Medulla oblongata (tissue), 1 donor: ENCODE measurements at regions not wholly inside any gene's neighbourhood (a gene's known extent, or its start where the extent isn't known, plus 50 kb on each side); places are given as distances from the start of the nearest gene placed in this dataset.

Experiments used
- DNase-seq: peaks from one replicate; pipeline ENCODE4 v3.0.0-alpha.2; 2015; ENCODE audit errors: extremely low spot score

- DNase-seq: no peak
These were observed 63.5 kb upstream of the WDR1 start for GRCh38 chr4:10179957-10180602.

DNA sequence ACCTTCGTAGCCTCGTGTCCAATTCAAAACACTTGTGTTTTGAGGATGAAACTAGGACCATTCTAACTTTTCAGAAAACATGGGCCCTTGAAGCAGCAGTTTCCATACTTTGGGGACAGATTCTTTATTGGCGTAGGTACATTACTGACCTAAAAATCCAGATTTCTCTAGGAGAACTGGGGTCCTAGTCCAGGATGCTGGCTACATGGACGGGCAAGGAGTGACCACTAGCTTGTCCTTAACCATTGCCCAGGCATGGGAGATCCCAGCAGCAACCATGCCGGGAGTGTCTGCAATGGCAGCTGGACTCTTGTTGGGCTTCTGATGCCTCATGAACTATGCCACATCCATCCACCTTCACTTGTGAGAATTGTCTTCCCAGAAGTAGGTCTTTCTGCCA is 62.2 kb upstream of the WDR1 start:
- no peak for DNase-seq

- DNase-seq: no peak
These were observed 59.0 kb upstream of the WDR1 start for GRCh38 chr4:10175626-10176025.

DNA sequence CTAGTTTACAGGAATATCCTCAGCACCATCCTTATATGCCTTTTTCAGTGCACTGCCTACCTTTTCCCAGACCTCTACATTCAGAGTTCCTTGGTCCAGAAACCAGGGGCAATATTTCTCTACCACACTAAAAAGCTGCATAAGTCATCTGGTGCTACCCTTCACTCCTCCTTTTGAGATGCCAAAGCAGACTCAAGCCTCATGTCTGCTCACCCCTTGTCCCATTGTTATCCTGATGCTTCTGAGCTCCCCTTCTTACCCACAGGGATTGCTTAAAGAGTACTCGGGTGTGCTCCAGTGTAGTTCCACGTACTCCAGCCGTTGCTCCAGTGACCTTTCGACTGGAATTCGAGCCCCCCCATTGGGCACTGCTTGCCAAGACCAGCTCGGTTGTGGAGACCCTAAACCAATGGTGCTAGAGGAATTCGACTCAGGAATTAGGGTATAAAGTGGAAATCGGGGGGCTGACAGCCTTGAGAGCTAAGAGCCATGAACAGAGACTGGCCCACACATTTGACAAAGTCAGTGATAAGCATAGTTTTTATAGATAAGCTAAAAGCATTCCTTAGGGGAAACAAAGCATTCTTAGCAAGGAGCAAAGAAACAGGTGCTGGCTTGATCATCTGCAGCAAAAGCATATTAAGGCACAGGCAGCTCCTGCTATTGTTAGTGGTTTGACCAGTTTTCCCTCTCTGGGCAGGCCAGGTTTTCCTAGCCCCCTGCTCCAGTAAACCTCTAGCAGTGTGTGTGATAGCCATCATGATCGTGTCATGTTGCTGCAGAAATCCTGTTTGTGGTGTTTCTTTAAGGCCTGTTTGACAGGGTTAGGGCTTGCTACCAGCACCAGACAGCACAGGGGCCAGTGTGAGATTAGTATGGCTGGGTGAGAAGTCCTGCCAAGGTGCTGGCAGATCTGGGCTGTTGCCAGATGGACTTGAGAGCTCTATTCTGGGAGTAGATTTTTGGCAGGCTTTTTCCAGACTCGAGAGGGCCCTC is 57.5 kb upstream of the WDR1 start:
- DNase-seq: no peak

DNA sequence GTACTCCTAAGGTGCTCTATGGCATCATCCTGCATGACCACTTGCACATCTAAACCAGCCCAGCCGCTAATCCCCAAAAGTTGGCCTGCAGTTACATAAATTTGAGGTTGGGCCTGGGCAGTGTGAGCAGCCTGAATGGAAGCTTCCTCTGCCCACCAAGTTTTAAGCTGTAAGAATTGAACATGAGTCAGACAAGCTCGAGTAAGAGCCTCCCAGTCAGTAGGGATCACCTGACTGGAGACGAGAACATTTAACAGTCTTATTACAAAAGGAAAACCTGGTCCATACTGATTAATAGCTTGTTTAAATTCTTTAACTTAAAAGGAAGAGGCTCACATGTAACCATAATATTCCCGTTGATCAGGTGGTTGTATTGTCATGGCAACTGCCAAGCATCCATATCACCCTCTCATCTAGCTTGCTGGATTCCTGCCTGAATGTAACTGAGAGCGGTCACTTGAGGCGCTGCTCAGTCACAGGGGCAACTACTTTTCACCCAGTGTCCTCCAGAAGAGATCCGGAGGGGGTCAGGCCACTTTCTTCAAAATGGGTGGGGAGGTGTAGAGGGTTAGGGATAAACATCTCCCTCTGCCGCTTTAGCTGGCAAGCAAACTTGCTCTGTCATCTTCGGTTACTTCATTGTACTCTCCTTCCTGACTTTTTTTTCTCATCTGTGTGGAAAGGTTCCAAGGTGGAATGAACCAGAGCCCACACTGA is 56.6 kb upstream of the WDR1 start:
- no peak for DNase-seq

DNA sequence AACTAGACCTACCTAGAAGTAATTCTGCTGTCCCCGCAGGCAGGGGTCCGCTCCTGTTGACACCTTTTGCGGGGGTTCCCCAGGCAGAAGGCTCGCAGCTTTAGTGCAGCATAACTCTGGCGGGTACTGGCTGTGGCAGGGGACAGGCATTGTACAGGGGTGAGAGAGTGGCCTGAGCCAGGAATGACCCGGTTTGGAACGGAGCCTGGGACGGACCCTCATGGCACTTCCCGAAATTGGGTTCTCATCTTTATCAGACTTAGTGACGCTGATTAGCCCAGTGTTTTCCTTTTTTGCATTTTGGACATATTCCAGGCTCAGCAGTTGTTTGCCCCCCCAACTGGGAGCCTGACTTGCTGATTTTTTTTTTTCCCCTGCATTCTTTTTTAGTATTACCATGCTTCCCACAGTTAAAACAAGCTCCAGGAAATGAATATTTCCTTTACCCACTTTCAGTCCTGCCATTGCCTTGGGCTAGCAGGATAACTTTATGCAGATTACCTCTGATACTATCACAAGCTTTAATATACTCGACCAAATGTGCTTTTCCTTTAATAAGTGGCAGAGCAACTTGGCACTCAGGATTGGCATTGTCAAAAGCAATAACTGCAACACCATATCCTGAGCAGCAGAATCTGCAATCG is 55.8 kb upstream of the WDR1 start:
- no peak for DNase-seq

GRCh38 chr4:10171055-10171454 is 54.5 kb upstream of the WDR1 start:
- DNase-seq: no peak

- DNase-seq: no peak
These were observed 53.3 kb upstream of the WDR1 start for GRCh38 chr4:10169839-10170387.

- no peak for DNase-seq
These were observed 51.6 kb upstream of the WDR1 start for GRCh38 chr4:10168151-10168550.

DNA sequence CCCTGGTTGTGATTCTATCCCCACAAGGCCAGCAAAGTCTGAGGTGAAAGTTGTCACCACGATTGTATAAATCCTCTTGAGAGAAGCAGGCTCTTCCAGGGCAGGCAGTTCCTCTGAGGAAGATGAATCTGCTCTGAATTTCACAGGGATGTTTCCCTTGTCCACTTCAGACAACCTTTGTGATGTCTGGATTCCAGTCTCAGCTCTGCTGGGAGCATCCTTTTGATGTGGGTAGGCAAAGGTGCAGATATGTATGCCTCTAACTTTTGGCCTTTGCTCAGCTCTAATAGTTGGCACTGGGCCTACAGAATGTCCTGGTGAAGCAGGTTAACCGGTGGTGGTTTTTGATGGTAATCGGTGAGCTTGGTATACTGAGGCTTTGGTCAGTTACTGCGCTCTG is 50.6 kb upstream of the WDR1 start:
- no peak for DNase-seq
